GM23338 (cell line): ENCODE measurements at regions not wholly inside any gene's neighbourhood (a gene's known extent, or its start where the extent isn't known, plus 50 kb on each side); places are given as distances from the start of the nearest gene placed in this dataset.

ENCODE experiments used
- ATAC-seq: fragments of 200-7000 bp; cut with Tn5 transposase; 3 replicates; pipeline ENCODE4 v1.9.1; 2020
- DNase-seq: peaks from one replicate; pipeline ENCODE4 v3.0.0-alpha.2; 2015; ENCODE audit warnings: low spot score
- H2AFZ ChIP-seq: fragments of 200-600 bp; sonication (generic); 2 replicates; pipeline ENCODE4 v1.8.0; 2016; ENCODE audit warnings: antibody characterized with exemption, mild to moderate bottlenecking, moderate library complexity
- H3F3A ChIP-seq: fragments of 200-600 bp; sonication (generic); replicated peaks from 2 replicates; pipeline ENCODE4 v1.8.0; 2017; ENCODE audit warnings: antibody characterized with exemption, mixed run types, low read depth
- H3K27ac ChIP-seq: fragments of 200-600 bp; sonication (generic); 2 replicates; pipeline ENCODE4 v1.6.1; 2016; ENCODE audit warnings: low read depth
- H3K27me3 ChIP-seq: fragments of 200-600 bp; sonication (generic); 2 replicates; pipeline ENCODE4 v1.8.0; 2016; ENCODE audit warnings: mild to moderate bottlenecking, mixed run types, moderate library complexity; ENCODE audit not compliant: insufficient read depth
- H3K36me3 ChIP-seq: fragments of 200-600 bp; sonication (generic); 2 replicates; pipeline ENCODE4 v1.8.0; 2016; ENCODE audit warnings: mild to moderate bottlenecking; ENCODE audit not compliant: insufficient read depth
- H3K4me1 ChIP-seq: fragments of 200-600 bp; sonication (generic); 2 replicates; pipeline ENCODE4 v1.8.0; 2016; ENCODE audit warnings: mild to moderate bottlenecking, moderate library complexity; ENCODE audit not compliant: insufficient read depth
- H3K4me2 ChIP-seq: fragments of 200-600 bp; sonication (generic); 2 replicates; pipeline ENCODE4 v1.7.1; 2017; ENCODE audit warnings: mixed run types
- H3K4me3 ChIP-seq: fragments of 200-600 bp; sonication (generic); 2 replicates; pipeline ENCODE4 v1.6.1; 2016; ENCODE audit warnings: mixed run types
- H3K79me2 ChIP-seq: fragments of 200-600 bp; sonication (generic); replicated peaks from 2 replicates; pipeline ENCODE4 v1.8.0; 2017; ENCODE audit warnings: mild to moderate bottlenecking; ENCODE audit not compliant: insufficient read depth
- H3K9me2 ChIP-seq: fragments of 200-600 bp; sonication (generic); 2 replicates; pipeline ENCODE4 v1.8.0; 2017; ENCODE audit not compliant: insufficient read depth
- H4K20me1 ChIP-seq: fragments of 200-600 bp; sonication (generic); replicated peaks from 2 replicates; pipeline ENCODE4 v1.8.0; 2017; ENCODE audit warnings: mild to moderate bottlenecking; ENCODE audit not compliant: insufficient read depth
- H3K27ac Mint-ChIP-seq: 2 replicates; pipeline ENCODE4 v1.8.0; 2020; ENCODE audit warnings: inconsistent platforms, mild to moderate bottlenecking, moderate library complexity, mixed read lengths
- H3K27me3 Mint-ChIP-seq: 3 replicates; pipeline ENCODE4 v1.8.0; 2022; ENCODE audit warnings: low read depth, mild to moderate bottlenecking, moderate library complexity, mixed read lengths, inconsistent platforms; ENCODE audit not compliant: insufficient read depth, poor library complexity
- H3K36me3 Mint-ChIP-seq: 3 replicates; pipeline ENCODE4 v1.8.0; 2021; ENCODE audit warnings: low read depth, mild to moderate bottlenecking, inconsistent platforms, moderate library complexity, mixed read lengths
- H3K4me1 Mint-ChIP-seq: 3 replicates; pipeline ENCODE4 v1.8.0; 2020; ENCODE audit warnings: mild to moderate bottlenecking, inconsistent platforms, mixed read lengths
- H3K4me3 Mint-ChIP-seq: 3 replicates; pipeline ENCODE4 v1.8.0; 2021; ENCODE audit warnings: moderate library complexity, mild to moderate bottlenecking, inconsistent platforms, mixed read lengths
- H3K9me3 Mint-ChIP-seq: 3 replicates; pipeline ENCODE4 v1.8.0; 2020; ENCODE audit warnings: moderate library complexity, mild to moderate bottlenecking, inconsistent platforms, mixed read lengths
- CREB1 ChIP-seq: fragments of 250-450 bp; sonication (Bioruptor Pico); IDR thresholded peaks from 2 replicates; pipeline ENCODE4 v1.5.0; 2020; ENCODE audit warnings: low read depth, mild to moderate bottlenecking, moderate library complexity
- EZH2 ChIP-seq: fragments of 200-600 bp; sonication (generic); IDR thresholded peaks from one replicate; pipeline ENCODE4 v1.8.0; 2017; ENCODE audit warnings: antibody characterized with exemption, mild to moderate bottlenecking, low read depth; ENCODE audit not compliant: unreplicated experiment
- NANOG ChIP-seq: IDR thresholded peaks from 2 replicates; pipeline ENCODE4 v1.6.1; 2016; ENCODE audit warnings: antibody characterized with exemption, borderline replicate concordance
- STAT1 ChIP-seq: IDR thresholded peaks from one replicate; pipeline ENCODE4 v1.6.1; 2016; ENCODE audit warnings: antibody characterized with exemption; ENCODE audit not compliant: unreplicated experiment
- ZNF114 ChIP-seq: fragments of 250-450 bp; sonication (Bioruptor Pico); IDR thresholded peaks from 2 replicates; pipeline ENCODE4 v1.5.0; 2020; ENCODE audit warnings: mild to moderate bottlenecking, moderate library complexity
- ZNF331 ChIP-seq: fragments of 250-450 bp; sonication (Bioruptor Pico); IDR thresholded peaks from 2 replicates; pipeline ENCODE4 v1.5.0; 2020; ENCODE audit warnings: low read depth, mild to moderate bottlenecking, moderate library complexity
- TF ChIP-seq, protein P1 (sequence below): IDR thresholded peaks from 2 replicates; pipeline ENCODE4 v1.6.1; 2016; ENCODE audit warnings: antibody characterized with exemption
- TF ChIP-seq, protein P2 (sequence below): fragments of 250-450 bp; sonication (Bioruptor Pico); IDR thresholded peaks from 2 replicates; pipeline ENCODE4 v1.5.0; 2020; ENCODE audit warnings: mild to moderate bottlenecking, moderate library complexity

DNA sequence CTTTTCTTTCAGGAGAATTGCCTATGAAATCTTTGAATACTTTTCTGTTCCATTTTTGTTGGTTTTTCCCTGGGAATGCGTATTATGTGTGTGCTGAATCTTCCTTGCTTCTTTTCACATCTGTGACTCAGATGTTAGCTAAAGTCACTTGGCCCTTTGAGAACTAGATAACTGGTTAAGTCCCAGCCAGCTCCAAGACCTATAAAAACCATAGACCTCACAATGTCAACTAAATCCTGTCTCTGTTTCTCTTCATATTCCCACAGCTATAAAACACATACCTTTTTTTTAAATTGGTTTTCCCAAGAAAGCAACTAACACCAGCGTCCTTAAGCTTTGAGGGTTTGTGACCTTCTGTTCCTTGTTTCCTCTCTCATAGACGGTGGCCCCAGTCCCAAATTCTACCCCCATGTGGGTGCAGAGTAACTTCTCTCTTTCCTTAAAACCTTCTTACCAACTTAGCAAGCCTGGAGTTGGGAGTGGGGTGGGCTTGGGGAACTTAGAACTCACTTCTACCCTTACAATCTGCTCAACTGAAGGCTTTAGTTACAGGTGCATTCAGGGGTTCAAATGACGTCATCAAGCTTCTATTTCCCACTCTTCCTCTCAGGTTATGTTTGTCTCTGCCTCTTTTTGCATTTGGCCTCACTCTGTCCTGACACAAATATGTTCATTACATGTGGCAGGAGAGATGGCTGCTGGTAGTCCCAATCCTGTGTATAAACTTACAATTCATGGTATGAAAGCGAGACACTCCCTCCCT, 58.1 kb upstream of the TGIF1 start:
- Mint-ChIP-seq H3K4me1 (peaks cover 12% of the 10 kb centered on the region; the same call in 2 of the 3 replicates), H3K36me3 (peaks cover 12% of the 10 kb centered on the region), H3K27me3 (no peaks in the 10 kb centered on the region), H3K9me3 (peaks cover 34% of the 10 kb centered on the region), H3K27ac (no peak overlapping the region), H3K4me3 (no peak overlapping the region)
- Histone ChIP-seq H3K4me3 (no peak overlapping the region), H3K4me2 (0 out of 2 replicates have a peak overlapping the region, but pooled peaks have one; percentile 17), H3K27me3 (no peaks in the 10 kb centered on the region), H3K9me2 (no peaks in the 10 kb centered on the region), H3F3A (no peaks in the 10 kb centered on the region), H4K20me1 (no peaks in the 10 kb centered on the region), H2AFZ (0 out of 2 replicates have a peak overlapping the region, but pooled peaks have one; percentile 38), H3K27ac (no peak overlapping the region), H3K79me2 (no peaks in the 10 kb centered on the region), H3K36me3 (no peaks in the 10 kb centered on the region), H3K4me1 (peaks cover 18% of the 10 kb centered on the region)
- DNase-seq: no peak
- TF ChIP-seq NANOG: no peak
- TF ChIP-seq STAT1: no peak
- TF ChIP-seq CREB1 (CRISPR knock-in tag): no peak
- TF ChIP-seq ZNF331 (CRISPR knock-in tag): no peak
- TF ChIP-seq, protein P1, sequence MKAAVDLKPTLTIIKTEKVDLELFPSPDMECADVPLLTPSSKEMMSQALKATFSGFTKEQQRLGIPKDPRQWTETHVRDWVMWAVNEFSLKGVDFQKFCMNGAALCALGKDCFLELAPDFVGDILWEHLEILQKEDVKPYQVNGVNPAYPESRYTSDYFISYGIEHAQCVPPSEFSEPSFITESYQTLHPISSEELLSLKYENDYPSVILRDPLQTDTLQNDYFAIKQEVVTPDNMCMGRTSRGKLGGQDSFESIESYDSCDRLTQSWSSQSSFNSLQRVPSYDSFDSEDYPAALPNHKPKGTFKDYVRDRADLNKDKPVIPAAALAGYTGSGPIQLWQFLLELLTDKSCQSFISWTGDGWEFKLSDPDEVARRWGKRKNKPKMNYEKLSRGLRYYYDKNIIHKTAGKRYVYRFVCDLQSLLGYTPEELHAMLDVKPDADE: no peak
- TF ChIP-seq, protein P2, sequence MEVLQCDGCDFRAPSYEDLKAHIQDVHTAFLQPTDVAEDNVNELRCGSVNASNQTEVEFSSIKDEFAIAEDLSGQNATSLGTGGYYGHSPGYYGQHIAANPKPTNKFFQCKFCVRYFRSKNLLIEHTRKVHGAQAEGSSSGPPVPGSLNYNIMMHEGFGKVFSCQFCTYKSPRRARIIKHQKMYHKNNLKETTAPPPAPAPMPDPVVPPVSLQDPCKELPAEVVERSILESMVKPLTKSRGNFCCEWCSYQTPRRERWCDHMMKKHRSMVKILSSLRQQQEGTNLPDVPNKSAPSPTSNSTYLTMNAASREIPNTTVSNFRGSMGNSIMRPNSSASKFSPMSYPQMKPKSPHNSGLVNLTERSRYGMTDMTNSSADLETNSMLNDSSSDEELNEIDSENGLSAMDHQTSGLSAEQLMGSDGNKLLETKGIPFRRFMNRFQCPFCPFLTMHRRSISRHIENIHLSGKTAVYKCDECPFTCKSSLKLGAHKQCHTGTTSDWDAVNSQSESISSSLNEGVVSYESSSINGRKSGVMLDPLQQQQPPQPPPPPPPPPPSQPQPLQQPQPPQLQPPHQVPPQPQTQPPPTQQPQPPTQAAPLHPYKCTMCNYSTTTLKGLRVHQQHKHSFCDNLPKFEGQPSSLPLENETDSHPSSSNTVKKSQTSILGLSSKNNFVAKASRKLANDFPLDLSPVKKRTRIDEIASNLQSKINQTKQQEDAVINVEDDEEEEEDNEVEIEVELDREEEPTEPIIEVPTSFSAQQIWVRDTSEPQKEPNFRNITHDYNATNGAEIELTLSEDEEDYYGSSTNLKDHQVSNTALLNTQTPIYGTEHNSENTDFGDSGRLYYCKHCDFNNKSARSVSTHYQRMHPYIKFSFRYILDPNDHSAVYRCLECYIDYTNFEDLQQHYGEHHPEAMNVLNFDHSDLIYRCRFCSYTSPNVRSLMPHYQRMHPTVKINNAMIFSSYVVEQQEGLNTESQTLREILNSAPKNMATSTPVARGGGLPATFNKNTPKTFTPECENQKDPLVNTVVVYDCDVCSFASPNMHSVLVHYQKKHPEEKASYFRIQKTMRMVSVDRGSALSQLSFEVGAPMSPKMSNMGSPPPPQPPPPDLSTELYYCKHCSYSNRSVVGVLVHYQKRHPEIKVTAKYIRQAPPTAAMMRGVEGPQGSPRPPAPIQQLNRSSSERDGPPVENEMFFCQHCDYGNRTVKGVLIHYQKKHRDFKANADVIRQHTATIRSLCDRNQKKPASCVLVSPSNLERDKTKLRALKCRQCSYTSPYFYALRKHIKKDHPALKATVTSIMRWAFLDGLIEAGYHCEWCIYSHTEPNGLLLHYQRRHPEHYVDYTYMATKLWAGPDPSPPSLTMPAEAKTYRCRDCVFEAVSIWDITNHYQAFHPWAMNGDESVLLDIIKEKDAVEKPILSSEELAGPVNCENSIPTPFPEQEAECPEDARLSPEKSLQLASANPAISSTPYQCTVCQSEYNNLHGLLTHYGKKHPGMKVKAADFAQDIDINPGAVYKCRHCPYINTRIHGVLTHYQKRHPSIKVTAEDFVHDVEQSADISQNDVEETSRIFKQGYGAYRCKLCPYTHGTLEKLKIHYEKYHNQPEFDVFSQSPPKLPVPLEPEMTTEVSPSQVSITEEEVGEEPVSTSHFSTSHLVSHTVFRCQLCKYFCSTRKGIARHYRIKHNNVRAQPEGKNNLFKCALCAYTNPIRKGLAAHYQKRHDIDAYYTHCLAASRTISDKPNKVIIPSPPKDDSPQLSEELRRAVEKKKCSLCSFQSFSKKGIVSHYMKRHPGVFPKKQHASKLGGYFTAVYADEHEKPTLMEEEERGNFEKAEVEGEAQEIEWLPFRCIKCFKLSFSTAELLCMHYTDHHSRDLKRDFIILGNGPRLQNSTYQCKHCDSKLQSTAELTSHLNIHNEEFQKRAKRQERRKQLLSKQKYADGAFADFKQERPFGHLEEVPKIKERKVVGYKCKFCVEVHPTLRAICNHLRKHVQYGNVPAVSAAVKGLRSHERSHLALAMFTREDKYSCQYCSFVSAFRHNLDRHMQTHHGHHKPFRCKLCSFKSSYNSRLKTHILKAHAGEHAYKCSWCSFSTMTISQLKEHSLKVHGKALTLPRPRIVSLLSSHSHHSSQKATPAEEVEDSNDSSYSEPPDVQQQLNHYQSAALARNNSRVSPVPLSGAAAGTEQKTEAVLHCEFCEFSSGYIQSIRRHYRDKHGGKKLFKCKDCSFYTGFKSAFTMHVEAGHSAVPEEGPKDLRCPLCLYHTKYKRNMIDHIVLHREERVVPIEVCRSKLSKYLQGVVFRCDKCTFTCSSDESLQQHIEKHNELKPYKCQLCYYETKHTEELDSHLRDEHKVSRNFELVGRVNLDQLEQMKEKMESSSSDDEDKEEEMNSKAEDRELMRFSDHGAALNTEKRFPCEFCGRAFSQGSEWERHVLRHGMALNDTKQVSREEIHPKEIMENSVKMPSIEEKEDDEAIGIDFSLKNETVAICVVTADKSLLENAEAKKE (CRISPR knock-in tag): no peak
- no peak for TF ChIP-seq ZNF114 (CRISPR knock-in tag)
- TF ChIP-seq EZH2: no peak
- ATAC-seq: no peak
